Activated T-cell treated with anti-CD3 and anti-CD28 coated beads for 48 hours (primary cell): ENCODE measurements at regions not wholly inside any gene's neighbourhood (a gene's known extent, or its start where the extent isn't known, plus 50 kb on each side); places are given as distances from the start of the nearest gene placed in this dataset.

Source experiments
- DNase-seq: peaks from one replicate; pipeline ENCODE4 v3.0.0-alpha.2; 2020; ENCODE audit warnings: low read depth

DNA sequence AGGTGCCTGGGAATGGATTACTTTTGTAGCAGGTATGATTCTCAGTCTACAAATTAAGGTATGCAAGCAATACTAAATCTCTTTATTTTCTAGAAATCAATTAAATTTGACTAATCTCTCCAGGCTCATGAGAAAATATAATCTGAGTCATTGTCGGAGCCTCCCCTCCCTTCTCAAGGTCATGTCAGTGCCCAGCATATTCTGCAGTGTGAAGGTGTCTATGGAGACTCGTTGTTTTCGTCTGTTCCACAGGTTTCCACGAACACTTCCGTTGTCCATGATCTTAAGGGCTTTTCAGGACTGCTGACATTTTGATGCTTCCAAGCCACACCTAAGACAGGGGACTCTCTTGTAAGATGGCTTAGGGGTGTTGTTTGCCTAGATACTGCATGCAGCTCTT is 56.6 kb upstream of the SCOC start:
- no peak for DNase-seq

DNA sequence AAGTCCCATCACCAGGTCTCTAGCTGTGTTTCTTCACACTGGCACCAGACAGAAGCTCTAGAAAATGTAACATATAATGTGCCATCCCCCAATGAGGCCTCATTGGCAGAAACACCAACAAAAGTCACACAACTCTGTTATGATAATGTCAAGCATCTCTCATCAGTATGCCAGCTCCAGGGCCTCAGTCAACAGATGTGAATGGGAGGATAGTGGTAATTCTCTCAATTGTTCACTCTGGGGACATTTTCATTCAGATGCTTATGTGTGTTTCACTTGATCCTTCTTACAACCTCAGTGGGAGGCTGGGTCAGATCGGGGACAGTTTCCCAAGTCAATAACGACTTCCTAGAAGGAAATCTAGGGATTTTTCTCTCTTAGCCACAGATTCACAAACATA is 57.5 kb upstream of the SCOC start:
- no peak for DNase-seq

- no peak for DNase-seq
These were observed 58.0 kb upstream of the SCOC start for GRCh38 chr4:140315438-140315837.

GRCh38 chr4:140315019-140315418 is 58.4 kb upstream of the SCOC start:
- DNase-seq = no peak

DNA sequence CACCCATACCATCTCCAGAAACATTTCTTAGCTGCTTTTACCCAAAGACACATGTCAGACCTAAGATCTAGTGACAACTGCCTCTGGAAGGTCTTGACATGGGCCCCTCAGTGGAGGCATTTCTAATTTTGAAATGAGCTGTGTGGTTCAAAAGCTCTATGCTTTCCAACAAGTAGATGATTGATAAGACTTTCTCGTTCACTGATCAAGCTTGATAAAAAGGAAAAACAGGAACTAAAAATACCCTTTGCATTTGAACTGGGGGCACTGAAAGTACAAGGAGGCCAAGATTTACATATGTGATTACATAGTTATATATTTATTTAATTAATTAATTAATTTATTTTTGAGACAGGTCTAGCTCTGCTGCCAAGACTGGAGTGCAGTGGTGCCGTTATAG is 61.3 kb upstream of the SCOC start:
- DNase-seq = no peak

DNA sequence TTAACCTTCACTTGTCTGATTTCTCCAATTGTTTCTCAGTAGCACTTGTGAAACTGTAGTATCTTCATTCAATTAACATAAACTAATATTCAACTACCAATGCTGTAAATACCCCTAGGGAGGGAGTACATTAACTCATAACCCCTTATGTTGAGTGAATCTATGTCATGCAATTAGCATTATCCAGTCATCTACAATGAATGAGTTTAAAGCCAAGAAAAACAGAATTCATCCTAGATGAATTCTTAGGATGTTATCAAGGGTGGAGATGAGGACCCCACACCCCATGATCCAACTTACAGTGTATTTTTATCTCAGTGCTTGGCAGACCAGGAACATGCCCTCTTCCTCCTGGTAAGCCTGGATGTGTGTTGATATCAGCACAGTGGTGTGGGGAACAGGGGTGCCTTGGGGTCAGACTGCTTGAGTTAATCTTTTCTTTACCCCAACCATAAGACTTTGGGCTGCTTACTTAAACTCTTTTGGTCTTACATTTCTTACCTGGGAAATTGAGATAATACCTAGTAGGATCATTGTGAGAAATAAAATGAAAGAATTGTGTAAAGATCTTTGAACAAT is 62.1 kb upstream of the SCOC start:
- DNase-seq = no peak

GRCh38 chr4:140309124-140309870 is 64.1 kb upstream of the SCOC start:
- DNase-seq = no peak

GRCh38 chr4:140308366-140309123 is 64.9 kb upstream of the SCOC start:
- DNase-seq = no peak

DNA sequence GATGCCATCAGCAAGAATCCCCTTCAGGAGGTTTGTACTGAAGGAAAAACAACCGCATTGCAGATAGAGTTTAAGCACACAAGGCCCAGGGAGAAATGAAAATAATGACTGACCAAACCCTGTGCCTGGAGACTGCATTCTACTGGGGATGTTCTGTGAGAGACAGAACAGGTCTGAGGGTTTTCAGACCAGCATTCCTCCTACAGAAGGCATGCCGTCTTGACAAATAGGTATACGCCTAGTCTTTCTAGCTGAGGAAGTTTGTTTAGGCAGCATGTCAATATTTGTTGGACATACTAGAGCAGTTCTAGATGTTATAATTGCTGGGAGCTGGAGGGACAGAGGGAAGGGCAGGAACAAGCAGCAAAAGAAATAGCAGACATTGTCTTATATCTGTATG is 68.4 kb upstream of the SCOC start:
- DNase-seq = no peak

- DNase-seq = no peak
These were observed 69.1 kb upstream of the SCOC start for GRCh38 chr4:140304346-140304745.

- no peak for DNase-seq
These were observed 71.1 kb upstream of the SCOC start for GRCh38 chr4:140302151-140302859.

DNA sequence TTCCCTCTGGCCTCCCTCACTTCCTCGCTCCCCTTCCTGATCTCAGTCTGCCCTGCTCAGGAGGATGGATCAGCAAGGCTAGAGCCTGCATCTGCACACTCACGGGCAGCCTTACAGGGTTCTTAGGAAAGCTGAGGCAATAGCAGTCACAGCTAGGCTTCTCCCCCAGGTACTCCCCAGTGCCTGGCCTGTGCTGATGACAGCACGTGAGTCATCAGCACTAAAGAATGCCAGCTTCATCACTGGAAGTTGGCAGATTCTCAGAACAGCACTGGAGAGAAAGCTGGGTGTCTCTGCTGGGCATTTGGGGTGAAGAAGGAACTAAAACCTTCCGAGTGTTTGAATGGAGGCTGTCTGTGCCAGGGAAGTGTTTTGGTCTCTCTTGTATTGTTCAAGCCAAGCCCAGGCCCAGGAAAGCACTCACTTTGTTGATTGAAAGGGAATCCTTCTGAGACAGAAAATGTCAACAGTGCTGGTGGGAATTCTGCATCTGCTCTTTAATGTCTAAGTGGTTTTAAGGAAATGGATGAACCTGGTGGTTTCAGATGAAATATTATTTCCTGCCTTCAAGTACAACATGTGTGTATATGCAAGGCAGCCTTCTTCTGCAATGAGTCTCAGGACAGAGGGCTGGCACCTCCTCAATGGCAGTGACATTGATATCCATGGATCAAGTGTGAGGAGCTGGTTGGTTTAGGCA is 73.0 kb upstream of the SCOC start:
- DNase-seq = no peak

DNA sequence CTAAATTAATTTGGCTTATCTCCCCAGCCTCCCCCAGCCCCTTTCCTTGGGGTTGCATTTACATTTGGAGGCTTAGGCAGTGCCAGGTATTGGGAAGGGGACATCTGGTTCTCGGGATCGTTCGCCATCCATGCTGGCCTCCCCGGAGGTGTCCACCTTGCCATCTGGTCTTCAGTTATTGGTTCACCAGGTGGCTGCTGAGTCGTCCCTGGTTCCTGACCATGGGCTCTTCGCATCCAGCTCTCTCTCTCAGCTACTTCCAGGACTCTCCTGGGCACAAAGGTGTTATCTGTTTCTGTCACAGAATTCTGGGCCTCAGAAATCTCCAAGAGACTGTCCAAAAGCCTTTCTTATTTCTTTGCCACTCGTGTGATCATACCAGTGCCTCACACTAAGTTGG is 75.4 kb upstream of the SCOC start:
- no peak for DNase-seq

DNA sequence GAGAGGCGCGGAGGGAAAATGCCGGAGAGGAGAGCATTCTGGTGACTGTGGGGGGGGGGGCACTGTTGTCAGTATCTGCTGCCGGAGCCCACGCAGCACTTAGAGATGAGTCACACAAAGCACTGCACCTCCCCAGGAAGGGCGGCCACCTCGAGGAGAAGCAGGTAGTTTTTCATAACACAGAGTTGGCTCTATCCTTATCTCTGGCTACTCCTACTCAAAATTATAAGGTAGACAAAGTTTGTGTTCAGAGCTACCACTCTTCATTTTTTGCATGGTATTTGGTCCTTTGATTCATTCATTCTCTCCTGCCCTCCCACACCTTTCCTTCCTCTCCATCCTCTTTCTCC is 76.2 kb upstream of the SCOC start:
- no peak for DNase-seq

DNA sequence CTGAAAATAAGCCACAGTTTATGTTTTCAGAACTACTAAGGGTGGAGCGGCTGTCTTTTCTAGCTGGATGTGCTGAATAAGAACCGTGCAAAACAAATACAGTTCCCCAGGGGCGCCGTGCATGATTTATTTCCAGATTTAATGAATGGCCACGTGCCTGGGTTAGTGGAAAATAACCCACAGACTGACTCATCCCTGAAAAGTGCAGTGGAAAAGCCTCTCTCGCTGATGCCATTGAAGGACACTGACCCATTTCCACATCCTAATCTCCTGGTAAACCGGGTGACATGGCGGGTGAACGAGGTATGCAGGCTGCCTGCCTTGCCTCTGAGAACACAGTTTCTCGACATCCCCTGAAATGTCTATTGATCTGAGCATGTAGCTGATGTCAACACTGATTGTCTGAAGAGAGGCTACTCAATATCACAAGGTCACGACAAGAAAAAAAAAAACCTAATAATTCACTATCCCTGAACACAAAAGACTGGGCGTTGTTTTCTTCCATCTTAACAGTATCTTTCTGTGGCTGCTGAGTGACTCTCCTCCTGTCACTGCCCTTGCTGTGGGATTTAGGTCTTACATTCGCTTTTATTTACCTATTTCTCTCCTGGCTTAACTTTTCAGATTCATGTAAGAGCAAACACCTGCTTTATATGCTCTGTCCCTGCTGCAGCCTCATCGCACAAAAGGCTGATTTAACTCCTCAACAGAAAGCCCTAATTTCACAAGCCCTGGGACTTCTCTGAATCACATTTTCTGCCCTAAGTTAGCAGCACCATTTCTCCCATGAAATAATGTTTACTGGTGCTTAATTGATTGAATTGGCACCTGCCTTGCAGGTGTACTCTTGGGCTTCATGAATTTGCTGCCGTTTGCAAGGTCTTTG is 76.9 kb upstream of the SCOC start:
- no peak for DNase-seq

DNA sequence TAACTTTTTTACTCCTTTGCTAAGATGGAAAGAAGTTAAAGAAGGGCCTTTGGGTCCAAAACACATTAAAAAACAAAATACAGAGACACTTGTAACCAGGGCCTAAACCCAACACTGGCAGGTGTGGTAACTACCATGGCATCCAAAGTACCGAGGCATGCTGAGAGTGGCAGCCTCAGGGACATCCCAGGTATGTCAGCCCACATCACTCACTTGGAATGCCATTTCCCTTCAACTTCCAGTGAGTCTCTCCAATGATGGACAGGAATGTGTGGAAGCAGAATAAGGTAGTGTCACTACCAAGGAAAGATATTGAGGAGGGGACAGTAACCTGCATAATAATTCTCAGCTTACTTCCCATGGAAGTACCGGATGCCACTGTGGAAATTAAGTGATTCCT is 79.5 kb upstream of the SCOC start:
- no peak for DNase-seq

DNA sequence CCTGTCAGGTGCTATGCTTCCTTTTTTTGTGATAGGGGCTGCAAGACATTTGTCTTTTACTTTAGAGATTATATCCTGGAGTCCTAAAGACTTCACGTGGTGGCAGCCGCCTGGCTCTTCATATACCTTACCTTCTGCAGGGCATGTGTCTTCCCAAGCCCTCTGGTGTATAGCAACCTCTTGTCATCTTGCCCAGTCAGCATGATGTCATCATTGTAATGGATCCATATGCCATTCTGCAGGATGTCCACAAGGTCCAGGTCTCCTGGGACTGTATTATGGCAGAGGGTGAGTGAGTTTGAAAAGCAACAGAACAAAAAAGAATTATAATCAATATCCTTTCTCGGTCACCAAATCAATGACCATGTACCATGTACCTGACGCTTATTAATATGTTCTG is 82.2 kb upstream of the SCOC start:
- no peak for DNase-seq

- DNase-seq = no peak
These were observed 84.0 kb upstream of the SCOC start for GRCh38 chr4:140289486-140289885.

DNA sequence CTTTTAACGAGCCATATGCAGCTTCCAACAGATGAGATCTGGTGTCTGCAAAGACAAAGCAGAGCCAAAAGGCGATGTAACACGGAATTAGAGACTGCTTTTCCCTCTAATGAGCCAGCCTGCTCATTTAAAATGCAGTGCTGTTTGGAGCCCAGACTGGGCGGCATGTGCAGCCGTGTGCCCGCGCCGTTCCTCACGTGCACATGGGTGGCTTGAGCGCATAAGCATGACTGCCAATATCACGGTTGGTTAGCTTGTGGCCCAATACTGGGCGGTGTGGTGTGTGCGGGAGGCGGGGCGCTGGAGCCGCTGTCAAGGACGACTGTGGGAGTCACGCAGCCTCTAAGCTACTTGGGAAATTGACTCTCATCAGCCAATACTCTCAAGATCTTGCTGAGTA is 87.0 kb upstream of the SCOC start:
- DNase-seq = no peak

DNA sequence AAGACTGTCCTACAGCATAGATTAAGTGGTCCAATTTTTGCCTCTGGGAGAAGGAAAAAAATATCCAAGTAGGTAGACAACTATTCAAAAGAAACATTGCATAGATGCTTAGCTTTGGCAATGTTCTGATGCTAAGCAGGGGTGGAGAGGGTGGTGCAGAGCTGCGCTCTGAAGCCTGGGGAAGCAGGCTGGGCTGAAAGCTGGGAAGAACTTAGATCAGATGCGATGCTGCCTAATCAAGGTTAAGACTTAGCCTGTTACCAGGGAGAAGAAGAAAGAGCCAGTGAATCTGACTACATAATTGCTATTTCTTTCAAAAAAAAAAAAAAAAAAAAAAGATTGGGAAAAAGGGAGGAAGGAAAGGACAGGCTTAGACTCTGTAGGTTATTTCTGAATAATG is 89.0 kb upstream of the SCOC start:
- DNase-seq = no peak

GRCh38 chr4:140281828-140282552 is 91.5 kb upstream of the SCOC start:
- DNase-seq = no peak
